ENCODE measurements at regions not wholly inside any gene's neighbourhood (a gene's known extent, or its start where the extent isn't known, plus 50 kb on each side); places are given as distances from the start of the nearest gene placed in this dataset.

GRCh38 chr9:34887841-34888240 lies 70.2 kb upstream of the PHF24 start:
- Mint-ChIP-seq H3K36me3 (ENCODE audit: low read depth) (no peaks in the 10 kb centered on the region), H3K9me3 (no peaks in the 10 kb centered on the region), H3K27me3 (ENCODE audit: low read depth, poor library complexity) (peaks cover 16% of the 10 kb centered on the region), H3K4me1 (no peaks in the 10 kb centered on the region), H3K27ac (no peak overlapping the region), H3K4me3 (no peak overlapping the region)
- DNase-seq: no peak
- no peak for TF ChIP-seq CTCF (IDR thresholded peaks at IDR 0.05)

- Mint-ChIP-seq H3K4me3 (no peak overlapping the region), H3K27me3 (ENCODE audit: low read depth, poor library complexity) (peaks cover 11% of the 10 kb centered on the region), H3K4me1 (no peaks in the 10 kb centered on the region), H3K36me3 (ENCODE audit: low read depth) (no peaks in the 10 kb centered on the region), H3K27ac (no peak overlapping the region), H3K9me3 (peaks cover under 1% of the 10 kb centered on the region)
- DNase-seq: no peak
- no peak for TF ChIP-seq CTCF (IDR thresholded peaks at IDR 0.05)
These were observed 73.3 kb upstream of the PHF24 start for GRCh38 chr9:34884747-34885189.

- Mint-ChIP-seq H3K27me3 (ENCODE audit: low read depth, poor library complexity) (peaks cover 9% of the 10 kb centered on the region), H3K4me3 (no peak overlapping the region), H3K9me3 (peaks cover 9% of the 10 kb centered on the region), H3K4me1 (no peaks in the 10 kb centered on the region), H3K27ac (no peak overlapping the region), H3K36me3 (ENCODE audit: low read depth) (no peaks in the 10 kb centered on the region)
- DNase-seq: no peak
- no peak for TF ChIP-seq CTCF (IDR thresholded peaks at IDR 0.05)
These were observed 82.0 kb upstream of the PHF24 start for GRCh38 chr9:34876096-34876495.

GRCh38 chr9:34869390-34869789 lies 88.7 kb upstream of the PHF24 start:
- Mint-ChIP-seq H3K27ac (no peak overlapping the region), H3K27me3 (ENCODE audit: low read depth, poor library complexity) (peaks cover 34% of the 10 kb centered on the region)

GRCh38 chr9:34866614-34867013 lies 91.5 kb upstream of the PHF24 start:
- Mint-ChIP-seq H3K27me3 (ENCODE audit: low read depth, poor library complexity) (peaks cover 57% of the 10 kb centered on the region), H3K4me3 (no peak overlapping the region), H3K4me1 (no peaks in the 10 kb centered on the region), H3K36me3 (ENCODE audit: low read depth) (no peaks in the 10 kb centered on the region), H3K27ac (no peak overlapping the region), H3K9me3 (peaks cover 20% of the 10 kb centered on the region)
- no peak for DNase-seq
- TF ChIP-seq CTCF (IDR thresholded peaks at IDR 0.05): no peak

More at GRCh38 chr9:34869390-34869789, 88.7 kb upstream of the PHF24 start:
- no peaks in the 10 kb centered on the region for H3K36me3 Mint-ChIP-seq (ENCODE audit: low read depth)
- no peak for TF ChIP-seq CTCF (IDR thresholded peaks at IDR 0.05)
- peaks cover 4% of the 10 kb centered on the region for H3K9me3 Mint-ChIP-seq
- H3K4me1 Mint-ChIP-seq: no peaks in the 10 kb centered on the region
- no peak overlapping the region for H3K4me3 Mint-ChIP-seq
- no peak for DNase-seq

GRCh38 chr9:34863426-34863825 lies 94.7 kb upstream of the PHF24 start:
- no peak overlapping the region for H3K4me3 Mint-ChIP-seq
- TF ChIP-seq CTCF (IDR thresholded peaks at IDR 0.05): no peak
- H3K27ac Mint-ChIP-seq: no peak overlapping the region
- peaks cover 52% of the 10 kb centered on the region for H3K27me3 Mint-ChIP-seq (ENCODE audit: low read depth, poor library complexity)
- H3K9me3 Mint-ChIP-seq: peaks cover 27% of the 10 kb centered on the region
- no peak for DNase-seq
- H3K4me1 Mint-ChIP-seq: no peaks in the 10 kb centered on the region
- no peaks in the 10 kb centered on the region for H3K36me3 Mint-ChIP-seq (ENCODE audit: low read depth)
